MM.1S (cell line): ENCODE measurements at regions not wholly inside any gene's neighbourhood (a gene's known extent, or its start where the extent isn't known, plus 50 kb on each side); places are given as distances from the start of the nearest gene placed in this dataset.

Experiments used
- CTCF ChIP-seq: fragments of 300-600 bp; sonication (generic); IDR thresholded peaks from 2 replicates; pipeline ENCODE4 v1.5.1; 2016; ENCODE audit warnings: antibody characterized with exemption, low read length, mixed read lengths
- EZH2 ChIP-seq: fragments of 300-600 bp; sonication (generic); optimal IDR thresholded peaks from 2 replicates; pipeline ENCODE3; 2017; ENCODE audit warnings: low read depth, mild to moderate bottlenecking, antibody characterized with exemption, low read length, mixed read lengths
- EZH2phosphoT487 ChIP-seq: fragments of 300-600 bp; sonication (generic); IDR thresholded peaks from 2 replicates; pipeline ENCODE4 v1.6.1; 2018; ENCODE audit warnings: antibody characterized with exemption, low read length

- no peak for TF ChIP-seq CTCF
- TF ChIP-seq EZH2, result no peak
- TF ChIP-seq EZH2phosphoT487, result no peak
Measured at GRCh38 chr7:156568258-156568657, 72.3 kb upstream of the RNF32 start.
